ENCODE measurements at regions not wholly inside any gene's neighbourhood (a gene's known extent, or its start where the extent isn't known, plus 50 kb on each side); places are given as distances from the start of the nearest gene placed in this dataset.

DNA sequence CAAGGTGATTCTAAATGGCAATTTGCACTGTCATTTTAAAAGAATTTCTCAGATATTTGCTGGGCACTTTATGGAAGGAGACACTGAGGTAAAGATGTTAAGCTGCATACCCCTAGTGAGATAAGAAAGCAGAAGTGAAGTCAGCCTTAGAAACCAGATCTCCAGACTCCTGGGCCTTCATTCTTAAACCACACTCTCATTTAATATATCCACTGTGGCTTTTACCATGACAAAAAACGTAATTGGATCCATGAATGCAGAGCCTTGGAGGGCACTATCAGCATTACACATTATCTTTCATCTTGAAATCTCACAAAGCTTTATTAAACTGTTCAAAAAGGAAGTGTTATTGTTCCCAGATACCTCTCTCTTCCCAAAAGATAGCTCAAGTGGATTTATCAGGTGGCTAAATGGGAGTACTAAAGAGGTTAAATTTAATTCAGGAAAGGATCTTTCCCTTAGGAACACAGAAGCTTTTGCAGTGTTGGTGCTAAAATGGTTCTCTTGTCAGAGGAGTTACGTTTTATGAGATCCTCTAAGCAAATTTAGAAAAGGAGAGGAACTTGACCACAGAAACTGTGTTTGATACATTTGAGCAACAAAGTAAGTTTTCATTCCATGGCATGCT is 1060.4 kb downstream of the EFNB2 start:
- no peak for DNase-seq

DNA sequence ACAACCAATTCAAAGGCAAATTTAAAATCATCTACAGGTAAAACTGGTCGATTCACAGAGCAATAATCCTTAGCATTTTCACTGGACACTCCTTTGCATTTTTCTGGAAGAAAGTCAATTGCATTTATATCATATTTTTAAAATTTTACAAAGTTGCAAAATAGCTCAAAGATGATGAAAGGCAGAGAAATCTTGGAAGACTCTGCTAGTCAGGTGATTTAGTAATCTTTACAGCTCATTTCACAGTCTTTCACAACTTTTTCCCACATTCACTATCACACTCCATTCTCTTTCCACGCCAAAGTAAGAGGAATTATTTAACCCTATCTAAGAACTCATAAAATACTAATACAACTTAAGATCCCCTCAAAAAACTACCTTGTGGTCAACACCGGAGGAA is 1063.8 kb downstream of the EFNB2 start:
- DNase-seq, result no peak

DNA sequence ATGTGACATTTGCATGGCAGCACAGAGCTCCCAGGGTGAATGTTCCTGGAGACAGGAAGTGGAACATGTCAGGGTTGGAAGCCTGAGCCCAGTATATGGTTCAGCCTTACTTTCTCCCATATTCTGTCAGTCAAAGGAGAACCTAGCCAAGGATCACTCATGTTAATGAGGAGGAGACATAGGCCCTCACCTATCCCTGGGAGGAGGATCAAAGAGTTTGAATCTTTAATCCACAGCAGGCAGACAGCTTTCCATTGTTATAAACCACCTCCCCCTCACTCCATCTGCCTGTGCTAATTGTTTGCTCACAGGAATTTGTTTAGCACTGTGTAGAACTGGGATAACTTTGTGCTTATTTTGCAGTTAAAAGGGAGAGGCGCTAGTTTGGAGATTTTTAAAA is 1069.1 kb downstream of the EFNB2 start:
- DNase-seq, result no peak

DNA sequence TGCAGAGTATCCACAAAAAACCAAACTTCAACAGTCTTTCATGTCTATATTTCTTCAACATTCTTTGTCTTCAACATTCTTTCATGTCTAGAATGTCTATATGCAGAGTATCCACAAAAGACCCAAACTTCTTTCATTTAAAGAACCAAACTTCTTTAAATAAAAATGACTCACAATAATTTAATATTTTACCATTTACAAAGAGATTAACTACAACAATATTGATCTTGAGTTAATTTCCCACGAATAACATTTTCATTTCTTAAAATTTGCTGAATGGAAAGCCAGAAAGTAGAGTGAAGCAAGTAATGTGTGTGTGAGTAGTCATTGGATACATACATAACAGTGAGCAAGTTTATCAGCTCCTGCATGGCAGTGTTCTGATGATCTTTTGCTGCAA is 1069.7 kb downstream of the EFNB2 start, which contains the start of gene DAOA:
Gene DAOA (plus strand): TSS at position 301 of the 400 bp plus-strand sequence.
- DNase-seq, result no peak

DNA sequence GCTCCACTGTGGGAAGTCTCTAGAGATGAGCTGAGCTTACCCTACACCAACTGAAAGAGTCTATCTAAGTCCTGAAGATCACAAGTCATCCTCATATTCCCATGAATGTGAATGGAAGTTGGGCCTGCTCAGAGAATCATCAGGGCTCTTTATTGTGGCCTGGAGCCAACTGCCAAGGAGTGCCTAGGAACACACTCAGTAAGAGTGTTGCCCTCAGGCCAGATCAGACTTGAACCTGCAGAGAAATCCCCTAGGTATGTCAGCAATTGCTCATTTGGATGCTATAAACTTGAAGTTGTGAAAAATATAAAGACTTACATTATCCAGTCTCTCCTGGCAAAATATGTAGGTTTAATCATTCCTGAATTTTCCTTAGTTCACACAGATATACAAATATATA is 1070.2 kb downstream of the EFNB2 start:
- DNase-seq, result no peak

DNA sequence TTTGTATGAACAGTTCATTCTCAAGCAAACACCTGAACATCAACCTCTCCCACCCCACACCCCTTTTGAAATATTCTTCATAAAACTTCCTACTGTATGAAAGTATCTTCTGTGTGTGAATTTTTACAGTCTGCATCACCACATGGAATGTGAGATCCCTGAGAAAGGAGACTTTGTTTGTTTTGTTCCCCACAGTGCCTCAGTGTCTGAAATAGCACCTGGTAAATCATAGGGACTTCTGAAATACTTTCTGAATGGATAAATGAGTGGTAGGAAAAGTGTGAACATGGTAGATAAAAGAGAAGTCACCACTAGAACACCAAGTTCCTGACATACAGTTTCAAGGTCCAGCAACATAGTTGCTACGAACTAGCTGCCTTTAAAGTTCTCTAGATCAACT is 1071.2 kb downstream of the EFNB2 start:
- no peak for DNase-seq

DNA sequence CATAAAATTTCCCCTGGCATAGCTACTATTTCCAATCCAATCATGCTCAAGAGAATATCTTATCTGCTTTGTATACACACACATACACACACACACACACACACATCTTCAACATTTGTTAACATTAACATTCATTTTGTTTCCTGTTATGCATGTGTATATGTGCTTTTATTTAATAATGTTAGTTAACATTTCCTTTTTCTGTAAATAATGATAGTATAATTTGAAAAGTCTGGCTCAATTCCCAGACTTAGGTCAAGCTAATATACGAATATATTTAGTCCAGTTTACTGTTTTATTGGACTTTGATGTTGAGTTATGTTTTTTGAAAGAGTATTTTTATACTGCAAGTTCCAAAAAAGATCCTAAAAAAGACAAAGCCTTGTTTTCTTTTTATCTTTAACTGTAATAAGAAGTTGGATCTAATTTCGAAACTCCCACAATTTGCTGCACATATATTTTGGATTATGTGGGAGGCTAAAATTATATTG is 1072.4 kb downstream of the EFNB2 start:
- no peak for DNase-seq

DNA sequence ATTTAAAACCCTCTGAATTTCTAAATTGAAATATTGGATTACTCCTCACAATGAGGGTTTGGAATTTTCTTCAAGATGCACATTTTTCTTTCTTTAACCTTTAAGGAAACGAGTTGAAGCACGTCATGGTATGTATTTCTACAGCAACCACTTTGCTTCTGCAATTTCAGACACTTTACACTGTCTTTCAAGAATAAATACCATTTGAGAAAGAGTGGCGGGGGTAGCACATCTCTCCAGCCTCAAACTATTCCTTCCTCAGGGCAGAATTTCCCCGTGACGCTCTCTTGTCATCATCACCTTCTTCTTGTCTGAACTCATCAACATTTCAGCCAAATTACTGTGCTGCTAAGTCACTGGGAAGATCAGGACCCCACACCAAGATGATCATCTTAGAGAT is 1073.4 kb downstream of the EFNB2 start:
- DNase-seq, result no peak

DNA sequence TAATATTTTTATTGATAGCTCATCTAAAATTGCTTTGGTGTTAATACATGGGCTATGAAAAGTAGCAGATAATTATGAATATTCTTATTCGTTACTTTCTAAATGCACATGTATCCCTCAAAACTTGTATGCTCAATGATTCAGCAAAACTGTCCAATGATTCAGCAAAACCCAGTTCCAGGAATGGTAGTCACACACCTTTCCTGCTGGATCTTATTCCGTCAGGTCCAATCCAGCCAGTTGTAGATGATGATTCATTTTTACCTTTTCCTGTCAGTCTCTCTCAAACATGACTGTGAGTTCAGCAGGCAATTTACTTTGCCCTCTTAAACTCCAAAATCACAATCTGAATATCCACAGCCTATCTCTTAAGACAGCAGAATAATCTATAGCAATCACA is 1082.6 kb downstream of the EFNB2 start:
- no peak for DNase-seq

DNA sequence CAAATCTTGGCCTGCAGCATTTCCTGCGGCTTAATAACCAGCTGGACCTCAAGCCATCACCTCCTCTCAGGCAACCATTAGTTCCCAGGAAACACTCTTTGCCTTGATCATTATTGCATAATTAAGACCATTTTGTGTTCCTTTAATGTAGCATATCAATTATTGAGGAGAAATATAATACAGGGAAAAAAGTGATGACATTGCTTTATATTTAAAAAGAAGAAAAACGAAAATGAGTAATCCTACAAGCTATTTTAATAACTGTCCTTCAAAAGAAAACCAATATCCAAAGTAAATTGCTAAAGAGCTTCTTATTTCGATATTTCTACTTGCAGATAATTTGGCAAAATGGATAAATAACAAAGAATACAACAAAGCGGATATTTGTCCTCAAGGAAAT is 1084.7 kb downstream of the EFNB2 start:
- no peak for DNase-seq

DNA sequence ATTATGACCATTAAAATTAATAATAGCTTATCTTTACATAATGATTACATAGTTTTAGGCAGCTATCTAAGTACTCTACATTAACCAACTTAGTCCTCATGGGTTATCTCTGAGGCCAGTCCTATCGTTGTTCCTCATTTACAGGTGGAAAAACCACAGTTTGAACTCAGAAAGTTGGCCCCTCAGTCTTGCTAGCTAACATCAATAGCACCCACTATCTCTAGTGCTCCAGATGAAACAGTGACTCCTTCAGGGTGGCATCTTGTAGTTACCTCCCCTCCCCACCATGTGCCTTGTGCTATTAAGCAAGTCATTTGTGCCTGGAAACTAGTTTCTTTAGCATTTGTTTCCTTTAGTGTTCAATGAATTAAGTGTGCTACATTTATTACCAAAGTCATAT is 1086.7 kb downstream of the EFNB2 start:
- no peak for DNase-seq

DNA sequence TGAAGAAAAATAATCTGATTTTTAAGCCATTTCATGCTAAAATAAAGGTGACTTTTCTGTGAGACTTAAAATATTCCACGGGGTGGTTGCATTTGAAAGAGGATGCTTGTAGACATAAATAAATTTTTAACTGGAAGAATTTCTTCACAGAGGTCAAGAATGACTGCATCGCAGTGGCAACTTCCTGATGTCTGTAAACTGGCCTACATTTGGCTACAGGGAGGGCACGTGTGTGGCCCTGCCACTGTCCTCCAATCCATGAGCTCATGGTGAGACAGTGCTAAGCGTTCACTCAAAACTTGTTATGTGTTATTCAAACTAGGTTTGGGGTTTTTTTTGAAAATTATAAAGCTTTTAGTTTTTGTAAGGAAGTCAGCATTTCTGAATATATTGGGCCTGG is 1089.3 kb downstream of the EFNB2 start:
- no peak for DNase-seq

DNA sequence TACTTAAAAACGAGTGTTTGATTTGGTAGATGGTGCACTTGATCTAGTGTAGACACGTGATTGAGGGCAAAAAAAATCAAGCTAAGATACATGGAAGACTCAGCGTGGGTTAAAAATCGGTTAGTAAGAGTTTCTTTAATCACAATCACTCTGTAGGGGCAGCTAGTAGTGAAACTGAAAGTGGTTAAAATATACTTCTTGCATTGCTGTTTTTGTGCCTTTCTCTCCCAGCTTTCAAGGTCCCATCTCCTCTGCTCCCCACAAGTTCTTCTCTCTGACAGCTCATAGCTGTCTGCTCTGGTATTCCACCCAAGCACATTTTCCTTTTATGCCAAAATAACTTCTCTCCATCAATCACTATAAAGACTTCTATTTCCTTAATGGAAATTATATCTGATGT is 1089.7 kb downstream of the EFNB2 start:
- no peak for DNase-seq

DNA sequence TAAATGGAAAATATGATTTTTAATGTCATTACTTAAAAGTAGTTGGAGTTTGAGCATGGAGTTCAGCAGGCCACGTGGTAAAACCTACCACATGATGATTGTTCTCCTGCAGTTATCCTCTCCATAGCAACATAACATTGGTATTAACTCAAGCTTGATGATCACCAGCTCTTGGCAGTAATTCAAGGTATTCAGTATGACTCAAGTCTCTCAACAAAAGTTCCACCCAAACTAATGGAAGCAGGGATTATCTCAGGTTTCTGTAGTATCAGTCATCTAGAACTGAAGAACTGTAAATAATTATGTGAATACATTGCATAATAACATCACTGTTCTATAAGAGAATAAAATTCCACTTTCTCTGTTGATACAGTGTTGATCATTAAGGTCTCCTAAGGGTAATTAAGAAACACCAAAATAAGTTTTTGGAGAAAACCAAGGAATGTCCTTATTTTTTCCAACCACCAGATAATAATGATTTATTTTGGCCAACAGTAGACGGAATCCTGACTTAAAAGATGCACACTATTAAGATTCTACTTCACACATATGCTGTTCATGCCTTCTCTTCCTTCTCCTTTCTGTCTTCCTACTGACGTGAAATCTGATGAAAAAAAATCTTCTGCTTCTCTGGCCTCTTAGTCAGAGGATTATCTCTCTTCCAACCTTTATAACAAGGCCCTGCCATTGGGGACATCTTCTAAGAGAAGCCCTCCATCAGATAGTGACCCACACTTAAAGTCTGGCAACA is 1092.3 kb downstream of the EFNB2 start:
- no peak for DNase-seq

DNA sequence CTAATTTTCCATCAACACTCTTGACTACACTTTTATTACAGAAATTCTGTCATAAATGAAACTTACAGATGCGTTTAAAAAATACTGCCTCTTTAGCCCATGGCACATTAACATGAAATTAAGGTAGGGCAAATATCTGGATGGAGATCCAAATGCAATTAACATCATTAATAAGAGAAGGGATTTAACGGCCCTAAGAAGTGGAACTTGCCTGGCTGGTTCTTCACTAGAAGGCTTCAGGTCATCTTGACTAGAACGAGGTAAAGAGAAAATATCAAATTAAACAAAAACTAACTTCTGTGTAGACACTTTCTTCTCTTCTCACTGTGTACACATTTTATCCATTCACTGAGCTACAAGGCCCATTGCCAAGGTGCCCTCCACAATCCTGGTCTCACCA is 1093.4 kb downstream of the EFNB2 start:
- DNase-seq, result no peak

DNA sequence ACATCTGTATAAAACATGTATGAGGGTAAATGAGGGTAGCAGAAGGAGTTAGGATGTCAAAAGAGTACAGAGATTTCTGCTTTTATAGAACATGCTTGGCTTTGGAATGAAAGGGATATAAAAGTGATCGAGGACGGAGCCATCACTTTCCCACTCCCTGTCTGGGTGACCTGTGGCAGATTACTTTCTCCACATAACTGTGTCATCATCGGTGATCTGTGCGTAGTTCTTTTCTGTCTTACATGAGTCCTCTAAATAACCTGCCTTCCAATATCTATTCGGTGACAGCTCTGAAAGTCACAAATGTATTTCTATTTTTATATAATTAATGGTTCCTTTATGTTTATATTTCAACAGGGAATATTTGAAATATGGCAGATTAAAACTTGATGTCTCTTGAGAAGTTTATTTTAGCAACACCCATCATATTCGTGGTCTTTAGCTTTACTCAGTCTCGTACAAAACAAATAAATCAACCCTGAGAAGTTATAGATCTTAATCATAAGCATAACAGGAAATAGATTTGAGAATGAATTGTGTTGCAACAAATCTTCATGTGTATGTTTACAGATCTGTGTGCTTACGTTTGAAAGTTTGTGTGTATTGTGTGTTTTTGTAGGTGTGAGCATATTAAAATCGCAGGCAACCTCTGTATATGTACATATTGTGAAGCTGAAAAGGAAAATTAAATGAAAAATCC is 1094.3 kb downstream of the EFNB2 start:
- no peak for DNase-seq

DNA sequence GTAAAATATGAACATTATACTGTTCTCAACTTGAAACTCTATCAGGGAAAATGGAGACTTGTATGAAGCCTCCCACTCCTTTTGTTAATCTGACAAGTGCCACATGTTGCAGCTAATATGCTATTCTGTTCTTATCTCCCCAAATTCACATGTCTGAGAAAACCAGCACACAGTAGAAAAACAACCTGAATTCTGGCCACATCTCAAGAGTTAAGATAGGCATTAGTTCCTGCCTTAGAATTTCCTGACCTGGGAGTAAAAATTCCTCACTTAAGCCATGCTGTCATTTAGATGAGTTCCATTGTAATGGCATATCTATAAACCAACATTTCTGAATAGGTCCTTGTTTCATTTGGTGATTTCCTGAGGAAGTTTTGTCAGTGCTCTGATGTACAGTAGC is 1098.5 kb downstream of the EFNB2 start:
- DNase-seq, result no peak

DNA sequence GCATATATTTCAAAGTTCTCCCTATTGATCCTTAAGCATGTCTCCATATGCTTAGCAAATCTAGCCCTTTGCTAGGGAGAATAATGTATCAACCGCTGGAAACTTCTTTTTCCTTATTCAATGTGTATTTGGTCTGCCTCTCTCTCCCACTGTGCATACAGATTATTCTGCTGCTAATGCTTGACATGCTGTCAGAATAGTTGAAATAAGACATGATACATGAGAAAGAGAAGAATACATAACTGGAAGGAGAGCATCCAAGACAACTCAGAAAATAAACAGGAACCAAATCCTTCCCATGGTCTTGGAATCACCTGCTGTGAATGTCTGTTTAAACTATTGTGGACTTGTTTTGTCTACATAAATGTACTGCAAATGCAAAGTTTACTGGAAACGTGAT is 1103.0 kb downstream of the EFNB2 start:
- no peak for DNase-seq

DNA sequence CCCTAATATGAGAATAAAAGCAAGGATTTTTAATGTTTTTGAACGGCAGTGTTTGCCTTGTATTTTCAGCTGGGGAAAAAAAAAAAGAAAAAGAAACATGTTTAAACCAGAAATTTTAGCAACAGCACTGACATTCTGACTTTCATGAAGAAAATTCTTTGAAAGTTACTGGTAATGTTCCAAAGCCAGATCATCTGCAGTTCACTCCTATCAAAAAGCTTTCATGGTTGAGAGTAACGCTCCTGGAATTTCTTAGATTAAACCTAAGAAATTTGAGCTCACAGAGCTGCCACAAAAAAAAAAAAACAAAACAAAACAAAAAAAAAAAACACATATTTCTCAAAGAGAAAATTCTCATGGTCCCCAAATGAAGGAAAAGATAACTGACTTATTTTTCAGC is 1106.7 kb downstream of the EFNB2 start:
- DNase-seq, result no peak

DNA sequence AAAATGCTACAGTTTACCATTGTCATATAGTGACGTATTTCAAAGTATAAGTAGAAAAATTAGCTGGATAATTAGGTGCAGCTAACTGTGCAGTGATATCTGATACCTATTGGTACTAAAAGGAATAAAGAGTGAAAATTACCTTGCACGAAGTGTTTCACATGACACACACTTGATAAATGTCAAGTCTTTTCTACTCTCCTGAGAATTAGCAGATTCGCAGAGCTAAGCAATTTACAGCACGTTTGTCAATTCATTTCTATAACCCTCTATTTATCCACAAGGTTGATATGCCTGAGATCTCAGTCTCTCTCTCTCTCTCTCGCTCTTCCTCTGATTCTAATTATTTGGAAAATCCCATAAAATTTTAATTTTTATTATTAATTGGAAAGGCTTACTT is 1109.0 kb downstream of the EFNB2 start:
- DNase-seq, result no peak

DNA sequence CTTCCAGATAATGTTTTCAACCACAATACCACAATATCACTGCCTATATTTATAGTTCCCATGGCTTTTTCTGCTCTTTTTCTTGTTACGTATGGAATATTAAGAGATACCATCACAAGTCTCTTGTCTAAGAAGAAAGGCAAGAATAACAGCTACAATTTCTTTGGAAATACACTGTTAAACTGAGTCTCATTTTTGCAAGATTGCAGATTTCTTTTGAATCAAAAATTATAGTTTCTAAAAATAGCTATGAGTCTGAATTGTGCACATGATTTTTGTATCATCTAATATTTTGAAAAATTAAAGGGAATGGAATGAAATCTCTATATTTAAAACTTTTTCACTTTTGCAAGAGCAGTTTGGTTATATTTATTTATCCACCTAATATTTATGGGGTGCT is 1120.8 kb downstream of the EFNB2 start:
- no peak for DNase-seq

DNA sequence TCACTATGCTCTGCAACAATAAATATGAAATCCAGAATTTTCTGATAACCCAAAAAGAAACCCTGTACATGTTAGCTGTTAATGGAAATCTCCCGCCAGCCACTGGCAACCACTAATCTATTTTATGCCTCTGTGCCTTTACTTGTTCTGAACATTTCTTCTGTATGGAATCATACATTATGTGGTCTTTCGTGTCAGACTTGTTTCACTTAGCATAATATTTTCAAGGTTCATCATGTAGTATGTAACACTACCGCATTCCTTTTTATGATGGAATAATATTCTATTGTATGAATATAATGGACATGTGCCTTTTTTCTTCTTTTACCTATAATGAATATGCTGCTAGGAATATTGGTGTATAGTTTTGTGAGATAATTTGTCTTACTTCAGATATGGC is 1123.3 kb downstream of the EFNB2 start:
- DNase-seq, result no peak

DNA sequence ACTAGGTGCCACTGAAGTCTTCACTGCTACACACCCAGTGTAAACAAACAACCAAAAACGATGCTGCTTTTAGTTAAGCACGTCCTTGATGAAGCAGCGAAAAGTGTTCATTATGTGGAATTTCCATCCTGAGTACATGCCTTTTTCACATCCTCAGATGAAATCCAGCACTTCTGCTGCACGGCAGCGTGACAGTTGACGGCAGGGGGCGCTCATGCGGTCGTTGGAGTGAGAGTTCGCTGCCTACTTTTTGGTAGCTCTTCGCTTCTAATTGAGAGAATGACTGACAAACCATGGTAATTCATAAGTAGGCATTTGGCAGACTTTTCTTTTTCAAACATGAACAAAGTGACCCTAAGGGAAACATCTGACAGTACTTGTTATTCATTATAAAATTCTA is 1124.9 kb downstream of the EFNB2 start:
- DNase-seq, result no peak

DNA sequence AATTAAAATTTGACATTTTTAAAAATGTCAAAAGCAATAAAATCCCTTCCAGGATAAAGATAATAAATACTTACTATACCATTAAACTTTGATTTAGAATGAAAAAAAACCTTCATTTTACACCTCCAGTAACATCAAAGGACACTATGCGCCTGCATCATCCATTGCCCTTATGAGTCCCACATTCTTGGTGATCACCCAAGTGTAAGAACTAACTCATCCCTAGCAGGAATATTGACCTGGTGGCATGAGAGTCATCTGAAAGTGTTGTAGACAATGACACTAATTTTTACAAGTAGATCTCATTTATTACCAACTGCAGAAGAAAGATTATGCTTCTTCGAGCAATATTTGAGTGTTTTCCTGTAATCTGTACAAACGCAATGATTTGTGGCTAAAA is 1128.9 kb downstream of the EFNB2 start:
- DNase-seq, result no peak
